Activated T-helper 2 cell treated with anti-CD3 and anti-CD28 coated beads, Interferon-gamma antibody, Interleukin-2, Interleukin-4, amounts not matched to agents 10 μg/mL and 5 μg/mL and 100 μg/mL, durations not matched to agents 14 hours and 24 hours and 36 hours (primary cell): ENCODE measurements at regions not wholly inside any gene's neighbourhood (a gene's known extent, or its start where the extent isn't known, plus 50 kb on each side); places are given as distances from the start of the nearest gene placed in this dataset.

Source experiments
- DNase-seq: peaks from one replicate; pipeline ENCODE4 v3.0.0; 2021; ENCODE audit warnings: low spot score
- H3K27ac Mint-ChIP-seq: one replicate; pipeline ENCODE4 v1.8.0; 2021; ENCODE audit warnings: mixed read lengths
- H3K27me3 Mint-ChIP-seq: one replicate; pipeline ENCODE4 v1.8.0; 2021; ENCODE audit warnings: low read depth, mixed read lengths
- H3K36me3 Mint-ChIP-seq: one replicate; pipeline ENCODE4 v1.8.0; 2021; ENCODE audit warnings: low read depth, mixed read lengths
- H3K4me1 Mint-ChIP-seq: one replicate; pipeline ENCODE4 v1.8.0; 2021; ENCODE audit warnings: low read depth, mixed read lengths
- H3K4me3 Mint-ChIP-seq: one replicate; pipeline ENCODE4 v1.8.0; 2021; ENCODE audit warnings: low read depth, mild to moderate bottlenecking, moderate library complexity, mixed read lengths
- H3K9me3 Mint-ChIP-seq: one replicate; pipeline ENCODE4 v1.8.0; 2021; ENCODE audit warnings: mixed read lengths
- intact Hi-C: fragments of 100-400 bp; cut with micrococcal nuclease; formaldehyde crosslinking; loops from one replicate; pipeline ENCODE4 v1.15.1; 2023

DNA sequence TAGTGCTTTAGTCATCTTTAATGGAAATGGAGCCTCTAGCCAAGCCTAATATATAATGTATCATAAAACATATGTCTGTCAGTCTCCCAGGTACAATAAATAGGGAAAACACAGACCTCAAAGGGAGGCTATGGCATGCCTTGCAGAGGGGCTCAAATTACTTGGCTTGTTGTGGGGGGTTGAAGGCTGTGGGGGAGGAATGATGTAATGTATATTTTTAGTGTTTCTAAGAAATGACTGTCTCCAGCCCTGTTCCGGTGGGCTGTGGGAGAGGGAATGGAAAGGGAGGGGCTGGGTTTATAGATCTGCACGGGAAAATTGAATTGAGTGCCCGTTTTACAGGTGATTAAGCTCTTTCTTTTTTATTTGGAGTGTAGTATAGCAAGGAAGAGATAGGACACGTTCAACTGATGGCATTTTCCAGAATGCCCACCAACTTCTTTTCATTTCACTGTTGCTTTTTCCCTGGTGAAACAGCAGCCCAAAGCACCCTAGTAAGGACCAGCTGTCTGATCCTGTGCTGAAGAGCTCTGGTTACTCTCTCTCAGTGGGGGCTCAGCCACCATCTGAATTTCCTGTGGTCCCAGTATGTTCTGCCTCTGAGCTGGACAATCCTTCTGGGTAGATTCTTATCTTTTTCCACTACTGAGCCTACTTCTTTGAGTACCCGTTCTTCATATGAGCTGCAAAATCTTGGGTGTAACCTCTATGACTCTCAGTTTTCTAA, 220.7 kb upstream of the CASK start:
- Mint-ChIP-seq H3K4me1 (no peaks in the 10 kb centered on the region), H3K4me3 (no peak overlapping the region), H3K27ac (no peak overlapping the region)

DNA sequence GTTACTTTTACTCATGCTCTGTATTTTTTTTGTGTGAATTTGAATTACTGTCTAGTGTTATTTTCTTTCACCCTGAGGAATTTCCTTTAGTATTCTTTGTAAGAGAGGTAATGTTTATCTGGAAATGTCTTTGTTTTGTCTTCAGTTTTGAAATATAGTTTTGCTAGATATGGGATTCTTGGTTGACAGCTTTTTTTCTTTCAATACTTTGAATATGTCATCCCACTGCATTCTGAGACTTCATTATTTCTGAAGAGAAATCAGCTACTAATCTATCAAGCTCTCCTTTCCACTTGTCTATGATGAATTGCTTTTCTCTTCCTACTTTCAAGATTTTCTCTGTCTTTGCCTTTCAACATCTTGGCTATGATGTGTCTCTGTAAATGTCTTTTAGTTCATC, 217.0 kb upstream of the CASK start:
- H3K27ac Mint-ChIP-seq = no peak overlapping the region
- intact Hi-C loops = no loop called here
- no peaks in the 10 kb centered on the region for H3K4me1 Mint-ChIP-seq
- H3K9me3 Mint-ChIP-seq = peaks cover 15% of the 10 kb centered on the region
- DNase-seq = no peak
- H3K27me3 Mint-ChIP-seq = peaks cover 1% of the 10 kb centered on the region
- peaks cover 3% of the 10 kb centered on the region for H3K36me3 Mint-ChIP-seq
- H3K4me3 Mint-ChIP-seq = no peak overlapping the region

More for the DNA sequence above, 220.7 kb upstream of the CASK start:
- Mint-ChIP-seq H3K36me3 (peaks cover 3% of the 10 kb centered on the region), H3K9me3 (peaks cover 6% of the 10 kb centered on the region), H3K27me3 (peaks cover 1% of the 10 kb centered on the region)
- intact Hi-C loops = no loop called here
- DNase-seq = no peak

DNA sequence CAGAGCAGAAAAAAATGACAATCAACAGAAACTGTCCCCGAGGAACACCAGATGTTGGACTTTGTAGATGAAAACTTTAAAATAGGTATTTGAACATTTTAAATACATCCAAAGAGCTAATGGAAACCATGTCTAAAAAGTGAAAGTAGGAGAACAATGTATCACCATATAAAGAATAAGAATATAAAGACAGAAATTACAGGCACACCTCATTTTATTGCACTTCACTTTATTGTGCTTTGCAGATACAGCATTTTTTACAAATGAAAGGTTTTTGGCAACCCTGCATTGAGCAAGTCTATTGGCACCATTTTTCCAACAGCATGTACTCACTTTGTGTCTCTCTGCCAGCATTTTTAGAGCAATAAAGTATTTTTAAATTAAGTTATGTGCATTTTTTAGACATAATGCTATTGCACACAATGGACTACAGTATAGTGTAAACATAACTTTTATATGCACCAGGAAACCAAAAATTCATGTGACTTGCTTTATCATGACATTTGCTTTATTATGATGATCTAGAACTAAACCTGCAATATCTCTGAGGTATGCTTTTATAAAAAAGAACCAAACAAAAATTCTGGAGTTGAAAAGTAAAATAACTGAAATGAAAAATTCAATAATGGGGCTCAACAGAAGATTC, 212.4 kb upstream of the CASK start:
- no peak overlapping the region for H3K4me3 Mint-ChIP-seq
- no peak overlapping the region for H3K27ac Mint-ChIP-seq
- H3K9me3 Mint-ChIP-seq = peaks cover 13% of the 10 kb centered on the region
- no peak for DNase-seq
- H3K27me3 Mint-ChIP-seq = peaks cover 2% of the 10 kb centered on the region
- intact Hi-C loops = no loop called here
- peaks cover 6% of the 10 kb centered on the region for H3K4me1 Mint-ChIP-seq
- peaks cover 3% of the 10 kb centered on the region for H3K36me3 Mint-ChIP-seq

DNA sequence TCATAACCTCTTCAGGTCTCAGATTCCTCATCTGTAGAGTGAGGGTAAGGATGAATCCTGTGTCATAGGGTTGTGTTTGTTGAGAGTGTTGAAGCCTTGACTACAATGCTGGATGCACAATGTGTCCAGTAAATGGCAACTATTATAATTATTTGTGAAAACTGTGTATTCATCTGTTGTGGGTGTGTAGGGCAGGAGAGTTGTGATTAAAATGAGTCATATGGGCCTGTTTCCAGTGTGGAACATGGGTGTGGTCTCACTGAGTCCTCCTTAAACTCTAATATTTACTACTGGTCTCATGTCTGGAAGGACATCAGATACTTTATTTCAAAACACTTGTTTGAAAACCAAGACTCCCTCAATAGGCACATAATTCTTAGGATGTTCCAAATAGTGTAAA, 208.5 kb upstream of the CASK start:
- H3K36me3 Mint-ChIP-seq = peaks cover 7% of the 10 kb centered on the region
- no peak for DNase-seq
- intact Hi-C loops = no loop called here
- H3K27me3 Mint-ChIP-seq = peaks cover 2% of the 10 kb centered on the region
- peaks cover 38% of the 10 kb centered on the region for H3K4me1 Mint-ChIP-seq
- no peaks in the 10 kb centered on the region for H3K9me3 Mint-ChIP-seq
- H3K4me3 Mint-ChIP-seq = no peak overlapping the region
- no peak overlapping the region for H3K27ac Mint-ChIP-seq

DNA sequence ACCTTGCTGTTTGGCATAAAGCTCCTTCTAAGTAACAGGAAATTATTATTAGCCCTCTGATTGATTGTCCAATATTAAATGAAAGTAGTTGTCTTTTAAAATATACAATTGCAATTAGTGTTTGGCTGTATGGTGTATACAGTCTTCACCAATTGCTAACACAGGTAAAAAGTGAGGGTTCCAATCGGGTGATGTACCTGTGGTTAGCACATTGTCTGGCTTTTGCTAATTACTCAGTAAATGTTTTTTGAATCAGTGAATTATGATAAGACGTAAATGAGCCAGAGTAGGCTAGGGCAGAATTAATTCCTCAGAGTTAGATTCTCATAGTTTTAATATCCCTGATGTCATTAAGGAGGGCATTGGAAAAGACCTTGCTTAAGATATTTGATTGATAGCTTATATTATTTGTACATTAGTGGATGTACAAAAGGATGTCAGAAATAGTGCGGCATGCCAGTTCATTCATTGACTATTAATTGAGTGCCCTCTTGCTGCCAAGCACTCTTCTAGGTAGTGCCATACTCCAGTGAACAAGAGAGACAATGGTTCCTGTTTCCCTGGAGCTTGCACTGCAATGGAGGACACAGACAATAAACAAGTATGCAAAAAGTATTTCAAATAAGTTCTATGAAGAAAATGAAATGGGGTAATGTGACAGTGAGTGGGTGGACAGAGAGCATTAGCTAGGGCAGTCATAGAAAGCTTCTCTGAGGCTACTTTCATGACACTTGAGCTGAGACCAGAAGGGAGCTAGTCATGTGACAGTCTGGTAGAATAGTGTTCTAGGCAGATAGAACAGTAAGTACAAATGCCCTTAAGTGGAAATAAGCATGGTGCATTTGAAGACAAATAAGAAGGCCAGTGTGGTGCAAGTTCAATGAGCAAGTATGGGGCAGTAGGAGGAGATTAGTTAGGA, 205.9 kb upstream of the CASK start:
- H3K4me1 Mint-ChIP-seq = peaks cover 47% of the 10 kb centered on the region
- H3K36me3 Mint-ChIP-seq = peaks cover 10% of the 10 kb centered on the region
- DNase-seq = no peak
- intact Hi-C loops = loop anchor here (2.0 to 10.0 kb wide), 5 partner anchors 22 to 332 kb away; partner anchors contain the start of gene CASK
- H3K27me3 Mint-ChIP-seq = peaks cover 2% of the 10 kb centered on the region
- no peaks in the 10 kb centered on the region for H3K9me3 Mint-ChIP-seq
- peak overlapping the region; percentile 13 for H3K4me3 Mint-ChIP-seq
- H3K27ac Mint-ChIP-seq = peak overlapping the region; percentile 9

DNA sequence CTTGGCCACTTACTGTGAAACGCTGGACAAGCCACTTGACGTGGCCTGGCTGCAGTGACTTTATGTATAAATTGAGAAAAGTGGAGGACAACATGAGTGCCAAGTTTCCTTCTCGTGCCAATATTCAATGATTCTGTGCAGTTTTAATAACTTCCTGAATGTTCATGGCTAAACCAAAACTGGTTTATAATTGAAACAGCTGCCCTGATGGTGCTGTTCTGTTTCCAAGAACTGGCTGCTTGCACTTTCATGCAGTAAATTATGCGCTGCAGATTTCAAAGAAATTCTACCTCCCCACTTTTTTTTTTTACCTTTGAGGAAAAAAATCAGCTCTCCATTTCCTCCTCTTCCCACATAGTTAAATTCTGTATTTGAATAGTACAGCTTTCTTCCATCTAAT, 205.2 kb upstream of the CASK start:
- intact Hi-C loops = loop anchor here (2.0 to 10.0 kb wide), 5 partner anchors 22 to 331 kb away; partner anchors contain the start of gene CASK
- Mint-ChIP-seq H3K36me3 (peaks cover 10% of the 10 kb centered on the region), H3K27me3 (peaks cover 2% of the 10 kb centered on the region), H3K4me1 (peaks cover 47% of the 10 kb centered on the region), H3K4me3 (peak overlapping the region; percentile 13), H3K9me3 (no peaks in the 10 kb centered on the region), H3K27ac (peak overlapping the region; percentile 73)
- no peak for DNase-seq

DNA sequence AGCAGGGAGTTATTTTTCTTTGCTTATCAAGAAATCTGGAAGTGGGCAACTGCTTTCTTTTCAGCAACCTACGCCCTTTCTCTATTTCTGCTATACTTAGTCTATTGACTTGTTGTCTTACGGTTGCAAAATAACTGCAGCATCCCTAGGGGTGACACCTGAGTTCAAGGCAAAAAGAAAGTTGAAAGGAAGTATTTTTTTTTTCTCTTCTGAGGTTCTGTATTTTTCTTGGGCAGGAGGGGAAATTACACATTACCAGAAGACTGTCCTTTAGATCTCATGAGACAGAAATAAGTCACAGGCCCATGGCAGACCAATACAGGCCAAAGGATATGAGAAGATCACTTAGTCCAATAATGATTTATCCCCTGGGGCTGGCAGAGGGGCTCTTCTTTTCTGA, 204.7 kb upstream of the CASK start:
- peaks cover 2% of the 10 kb centered on the region for H3K27me3 Mint-ChIP-seq

DNA sequence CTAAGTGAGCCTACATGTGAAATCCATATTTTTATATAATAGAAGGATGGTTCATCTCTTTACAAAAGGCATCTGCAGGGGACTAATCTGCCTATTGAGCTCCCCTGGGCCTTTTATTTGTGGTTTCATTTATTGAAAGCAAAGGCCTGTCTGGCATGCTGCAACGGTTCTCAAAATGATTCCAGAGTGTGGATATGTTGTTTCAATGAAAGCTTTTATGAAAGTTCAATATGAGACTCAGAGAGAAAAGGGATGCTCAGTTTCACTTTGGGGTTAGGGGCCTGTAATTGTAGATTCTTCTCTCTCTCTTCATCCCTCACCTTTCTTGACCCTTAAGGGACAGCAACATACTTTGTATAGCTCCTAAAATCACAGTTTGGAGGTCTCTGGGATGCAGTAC, 204.2 kb upstream of the CASK start:
- H3K27me3 Mint-ChIP-seq = peaks cover 2% of the 10 kb centered on the region
- intact Hi-C loops = loop anchor here (5.0 to 10.0 kb wide), 2 partner anchors 63 to 330 kb away; no protein-coding TSS in a partner anchor
- no peaks in the 10 kb centered on the region for H3K9me3 Mint-ChIP-seq
- H3K27ac Mint-ChIP-seq = peak overlapping the region; percentile 73
- no peak for DNase-seq
- H3K36me3 Mint-ChIP-seq = peaks cover 10% of the 10 kb centered on the region
- H3K4me1 Mint-ChIP-seq = peaks cover 44% of the 10 kb centered on the region
- no peak overlapping the region for H3K4me3 Mint-ChIP-seq

More for the DNA sequence above, 204.7 kb upstream of the CASK start:
- peak overlapping the region; percentile 73 for H3K27ac Mint-ChIP-seq
- DNase-seq = no peak
- H3K4me3 Mint-ChIP-seq = peak overlapping the region; percentile 8
- H3K36me3 Mint-ChIP-seq = peaks cover 10% of the 10 kb centered on the region
- peaks cover 45% of the 10 kb centered on the region for H3K4me1 Mint-ChIP-seq
- no peaks in the 10 kb centered on the region for H3K9me3 Mint-ChIP-seq
- intact Hi-C loops = loop anchor here (2.0 to 10.0 kb wide), 5 partner anchors 21 to 331 kb away; partner anchors contain the start of gene CASK

DNA sequence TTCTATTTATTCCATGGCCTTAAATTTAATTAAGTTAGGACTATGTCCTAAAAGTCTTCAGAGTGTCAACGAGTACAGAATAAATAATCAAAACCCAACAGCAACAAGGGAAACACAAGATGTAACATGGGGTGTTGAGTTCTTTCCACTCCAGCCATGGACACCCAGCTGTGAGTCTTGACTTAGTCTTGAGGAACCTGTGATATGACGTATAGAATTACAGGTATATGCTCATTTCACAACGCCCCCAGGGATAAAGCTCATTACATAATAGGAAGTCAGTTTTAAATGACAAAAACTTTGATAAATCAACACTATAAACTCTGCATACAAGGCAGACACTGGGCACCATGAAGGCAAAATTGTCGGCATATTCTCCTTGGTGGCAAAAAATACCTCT, 200.0 kb upstream of the CASK start:
- intact Hi-C loops = loop anchor here (10.0 kb wide), 1 partner anchor 59 kb away; no protein-coding TSS in a partner anchor
- Mint-ChIP-seq H3K27ac (no peak overlapping the region), H3K36me3 (peaks cover 4% of the 10 kb centered on the region), H3K9me3 (no peaks in the 10 kb centered on the region), H3K4me3 (no peak overlapping the region), H3K4me1 (peaks cover 22% of the 10 kb centered on the region), H3K27me3 (no peaks in the 10 kb centered on the region)
- DNase-seq = no peak

DNA sequence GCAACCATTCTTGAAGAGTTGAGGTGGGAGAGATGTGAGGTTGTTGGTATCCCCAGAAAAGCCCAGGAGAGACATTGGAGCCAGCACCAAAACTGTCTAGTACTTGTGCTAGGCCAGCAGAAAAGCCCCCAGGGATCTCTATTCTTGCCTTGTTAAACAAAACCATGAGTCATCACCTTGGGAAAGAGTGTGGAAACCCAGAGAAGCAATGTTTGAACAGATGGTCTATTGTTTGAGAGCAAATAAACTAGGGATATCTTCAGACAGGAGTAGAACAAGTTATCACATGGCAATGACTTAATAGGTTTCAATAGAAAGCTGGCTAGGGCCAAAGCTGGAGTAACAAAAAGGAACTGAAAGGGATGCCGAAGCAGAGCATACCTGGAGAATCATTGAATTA, 195.7 kb upstream of the CASK start:
- Mint-ChIP-seq H3K4me3 (no peak overlapping the region), H3K36me3 (peaks cover 5% of the 10 kb centered on the region), H3K4me1 (peaks cover 11% of the 10 kb centered on the region), H3K27me3 (no peaks in the 10 kb centered on the region), H3K9me3 (peaks cover 5% of the 10 kb centered on the region), H3K27ac (no peak overlapping the region)
- DNase-seq = no peak
- intact Hi-C loops = no loop called here

DNA sequence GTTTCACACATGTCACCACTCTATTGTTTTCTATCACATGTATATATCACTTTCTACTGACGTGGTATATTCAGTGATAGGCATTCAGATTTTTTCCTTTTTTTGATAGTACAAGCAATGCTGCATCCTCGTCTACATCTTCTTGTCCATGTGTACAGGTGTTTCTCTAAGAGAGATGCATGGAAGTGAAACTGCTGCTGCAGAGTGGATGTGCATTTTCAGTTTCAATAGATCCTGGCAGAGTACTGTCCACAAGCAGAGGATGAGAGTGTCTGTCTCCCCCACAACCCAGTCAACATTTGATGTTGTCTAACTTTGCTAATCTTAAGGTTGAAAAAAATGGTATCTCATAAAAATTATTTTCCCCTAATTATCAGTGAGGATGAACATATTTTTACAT, 194.0 kb upstream of the CASK start:
- intact Hi-C loops = no loop called here
- no peak for DNase-seq
- H3K4me3 Mint-ChIP-seq = no peak overlapping the region
- H3K36me3 Mint-ChIP-seq = peaks cover 10% of the 10 kb centered on the region
- H3K4me1 Mint-ChIP-seq = peaks cover 11% of the 10 kb centered on the region
- H3K9me3 Mint-ChIP-seq = peaks cover 8% of the 10 kb centered on the region
- H3K27ac Mint-ChIP-seq = no peak overlapping the region
- no peaks in the 10 kb centered on the region for H3K27me3 Mint-ChIP-seq

DNA sequence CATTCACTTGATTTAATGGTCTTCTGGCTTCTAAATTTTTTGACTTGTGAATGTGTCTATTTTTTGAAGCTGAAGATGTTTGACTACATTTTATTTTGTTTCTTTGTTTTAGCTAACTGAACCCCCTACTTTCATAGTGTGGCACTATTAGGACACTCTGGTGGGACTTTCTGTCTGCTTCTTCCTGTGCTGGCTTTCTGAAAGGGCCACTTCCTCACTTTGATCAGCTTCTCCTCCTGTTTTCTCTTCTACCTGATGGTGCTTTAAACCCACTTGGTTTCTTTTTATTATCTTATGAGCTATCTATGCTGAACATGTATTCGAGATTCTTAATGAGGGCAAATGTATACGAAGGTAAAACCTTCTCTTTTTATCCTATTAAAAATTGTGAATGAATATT, 186.1 kb upstream of the CASK start:
- peaks cover 10% of the 10 kb centered on the region for H3K36me3 Mint-ChIP-seq
- no peak for DNase-seq
- H3K4me3 Mint-ChIP-seq = no peak overlapping the region
- H3K27me3 Mint-ChIP-seq = no peaks in the 10 kb centered on the region
- peaks cover 11% of the 10 kb centered on the region for H3K9me3 Mint-ChIP-seq
- intact Hi-C loops = no loop called here
- no peak overlapping the region for H3K27ac Mint-ChIP-seq
- H3K4me1 Mint-ChIP-seq = peaks cover 22% of the 10 kb centered on the region
